Gastrocnemius medialis (tissue), 4 donors: ENCODE measurements at regions not wholly inside any gene's neighbourhood (a gene's known extent, or its start where the extent isn't known, plus 50 kb on each side); places are given as distances from the start of the nearest gene placed in this dataset.

Experiments used
- ATAC-seq, 2 donors: fragments of 150-250 bp; one replicate each; pipeline ENCODE4 v1.9.1; 2016
- DNase-seq, 2 donors: peaks; one replicate each; pipeline ENCODE4 v3.0.0-alpha.2; 2019
- H3K27ac ChIP-seq, 4 donors: fragments of 200-600 bp; sonication (generic); 1 replicate in 1 of 4; 2 replicates in 3 of 4; pipeline ENCODE4 v1.5.1; 2016 to 2018; ENCODE audit warnings: mild to moderate bottlenecking in 2 of 4, moderate library complexity in 1 of 4
- H3K27me3 ChIP-seq, 3 donors: fragments of 200-600 bp; sonication (generic) in 2 of 3; 1 replicate in 1 of 3; 2 replicates in 2 of 3; pipeline versions ENCODE4 v1.5.1 to v1.6.0; 2016 to 2019; ENCODE audit warnings: mild to moderate bottlenecking in 1 of 3, moderate library complexity in 1 of 3
- H3K36me3 ChIP-seq, 2 donors: fragments of 200-600 bp; sonication (generic) in 1 of 2; one replicate each; pipeline ENCODE4 v1.5.1; 2017 to 2018
- H3K4me1 ChIP-seq, 2 donors: fragments of 200-600 bp; sonication (generic) in 1 of 2; one replicate each; pipeline ENCODE4 v1.5.1; 2016 to 2017; ENCODE audit warnings: mild to moderate bottlenecking in 2 of 2
- H3K4me3 ChIP-seq, 4 donors: fragments of 200-600 bp; sonication (generic) in 3 of 4; 1 replicate in 1 of 4; 2 replicates in 3 of 4; pipeline ENCODE4 v1.5.1; 2016 to 2019; ENCODE audit warnings: mild to moderate bottlenecking in 2 of 4
- H3K9me3 ChIP-seq, 3 donors: fragments of 200-600 bp; sonication (generic) in 2 of 3; 1 replicate in 1 of 3; 2 replicates in 2 of 3; pipeline ENCODE4 v1.5.1; 2016 to 2019
- POLR2A ChIP-seq, 2 donors: fragments of 450-650 bp; IDR thresholded peaks; one replicate each; pipeline ENCODE4 v1.6.1; 2017; ENCODE audit warnings: antibody characterized with exemption in 2 of 2, mild to moderate bottlenecking in 2 of 2, moderate library complexity in 2 of 2
- in situ Hi-C, 4 donors: fragments of 200-750 bp; cut with MboI; loops; one replicate each; pipeline versions ENCODE4 v1.15.0 to v1.8.0; 2017; ENCODE audit warnings: low sequenced_read_pairs in 4 of 4
- intact Hi-C: fragments of 100-400 bp; cut with DNase I; formaldehyde crosslinking; loops from one replicate; pipeline ENCODE4 v1.15.1; 2023; ENCODE audit warnings: low total_unique reads
- TF ChIP-seq, protein P1 (sequence below), 5 experiments: fragments of 450-650 bp in 3 of 5; fragments of 200-600 bp in 2 of 5; sonication (generic) in 2 of 5; IDR thresholded peaks in 4 of 5; conservative IDR thresholded peaks in 1 of 5; 1 replicate in 4 of 5; 2 replicates in 1 of 5; pipeline ENCODE4 v1.5.1; 2016 to 2019; ENCODE audit warnings: antibody characterized with exemption in 5 of 5, mild to moderate bottlenecking in 3 of 5, moderate library complexity in 3 of 5

GRCh38 chr3:124300416-124300815 is 308.5 kb upstream of the ROPN1 start:
- Histone ChIP-seq H3K4me3 (no peak overlapping the region), H3K4me1 (no peaks in the 10 kb centered on the region), H3K27ac (no peak overlapping the region), H3K9me3 (no peaks in the 10 kb centered on the region), H3K27me3 (no peaks in the 10 kb centered on the region), H3K36me3 (no peaks in the 10 kb centered on the region)
- intact Hi-C loops, result no loop called here
- DNase-seq (no peak), ATAC-seq (no peak)
- in situ Hi-C loops, result no loop called here
- no peak for TF ChIP-seq POLR2A (IDR thresholded peaks at IDR 0.05)
- TF ChIP-seq, protein P1, sequence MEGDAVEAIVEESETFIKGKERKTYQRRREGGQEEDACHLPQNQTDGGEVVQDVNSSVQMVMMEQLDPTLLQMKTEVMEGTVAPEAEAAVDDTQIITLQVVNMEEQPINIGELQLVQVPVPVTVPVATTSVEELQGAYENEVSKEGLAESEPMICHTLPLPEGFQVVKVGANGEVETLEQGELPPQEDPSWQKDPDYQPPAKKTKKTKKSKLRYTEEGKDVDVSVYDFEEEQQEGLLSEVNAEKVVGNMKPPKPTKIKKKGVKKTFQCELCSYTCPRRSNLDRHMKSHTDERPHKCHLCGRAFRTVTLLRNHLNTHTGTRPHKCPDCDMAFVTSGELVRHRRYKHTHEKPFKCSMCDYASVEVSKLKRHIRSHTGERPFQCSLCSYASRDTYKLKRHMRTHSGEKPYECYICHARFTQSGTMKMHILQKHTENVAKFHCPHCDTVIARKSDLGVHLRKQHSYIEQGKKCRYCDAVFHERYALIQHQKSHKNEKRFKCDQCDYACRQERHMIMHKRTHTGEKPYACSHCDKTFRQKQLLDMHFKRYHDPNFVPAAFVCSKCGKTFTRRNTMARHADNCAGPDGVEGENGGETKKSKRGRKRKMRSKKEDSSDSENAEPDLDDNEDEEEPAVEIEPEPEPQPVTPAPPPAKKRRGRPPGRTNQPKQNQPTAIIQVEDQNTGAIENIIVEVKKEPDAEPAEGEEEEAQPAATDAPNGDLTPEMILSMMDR (IDR thresholded peaks at IDR 0.05 in 4 of 5, conservative IDR thresholded peaks at IDR 0.05 in 1 of 5), result no peak

GRCh38 chr3:124303305-124303910 is 311.5 kb upstream of the ROPN1 start:
- DNase-seq, result no peak
- Histone ChIP-seq H3K27me3 (no peaks in the 10 kb centered on the region), H3K27ac (no peak overlapping the region), H3K36me3 (no peaks in the 10 kb centered on the region), H3K9me3 (no peaks in the 10 kb centered on the region), H3K4me1 (no peaks in the 10 kb centered on the region), H3K4me3 (no peak overlapping the region)
- intact Hi-C loops (no loop called here), in situ Hi-C loops (no loop called here)
- ATAC-seq, result no peak
- no peak for TF ChIP-seq POLR2A (IDR thresholded peaks at IDR 0.05)
- TF ChIP-seq, protein P1 (IDR thresholded peaks at IDR 0.05 in 4 of 5, conservative IDR thresholded peaks at IDR 0.05 in 1 of 5), result no peak

DNA sequence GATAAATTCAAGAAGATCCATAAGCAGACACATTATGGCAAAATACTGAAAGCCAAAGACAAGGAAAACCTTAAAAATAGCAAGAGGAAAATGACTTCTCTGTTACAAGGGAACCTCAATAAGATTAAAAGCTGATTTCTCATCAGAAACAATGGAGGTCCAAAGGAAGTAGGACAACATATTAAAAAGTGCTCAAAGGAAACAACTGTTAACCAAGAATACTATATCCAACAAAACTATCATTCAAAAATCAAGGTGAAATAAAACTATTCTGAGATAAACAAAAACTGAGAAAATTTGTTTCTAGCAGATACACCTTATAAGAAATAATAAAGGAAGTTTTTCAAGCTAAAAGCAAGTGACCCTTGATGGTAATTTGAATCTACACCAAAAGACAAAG is 314.7 kb upstream of the ROPN1 start:
- Histone ChIP-seq H3K36me3 (no peaks in the 10 kb centered on the region), H3K4me1 (no peaks in the 10 kb centered on the region), H3K27me3 (no peaks in the 10 kb centered on the region), H3K4me3 (no peak overlapping the region), H3K9me3 (no peaks in the 10 kb centered on the region), H3K27ac (no peak overlapping the region)
- in situ Hi-C loops (no loop called here), intact Hi-C loops (no loop called here)
- no peak for ATAC-seq
- TF ChIP-seq, protein P1 (IDR thresholded peaks at IDR 0.05 in 4 of 5, conservative IDR thresholded peaks at IDR 0.05 in 1 of 5), result no peak
- TF ChIP-seq POLR2A (IDR thresholded peaks at IDR 0.05), result no peak
- DNase-seq, result no peak

GRCh38 chr3:124313621-124314020 is 321.7 kb upstream of the ROPN1 start:
- no peaks in the 10 kb centered on the region for H3K4me1 ChIP-seq
- no peaks in the 10 kb centered on the region for H3K9me3 ChIP-seq
- in situ Hi-C loops, result no loop called here
- H3K36me3 ChIP-seq, result no peaks in the 10 kb centered on the region
- no peaks in the 10 kb centered on the region for H3K27me3 ChIP-seq
- intact Hi-C loops, result no loop called here
- H3K4me3 ChIP-seq, result no peak overlapping the region
- ATAC-seq (no peak), DNase-seq (no peak)
- TF ChIP-seq, protein P1 (IDR thresholded peaks at IDR 0.05 in 4 of 5, conservative IDR thresholded peaks at IDR 0.05 in 1 of 5), result no peak
- no peak for TF ChIP-seq POLR2A (IDR thresholded peaks at IDR 0.05)
- no peak overlapping the region for H3K27ac ChIP-seq
